Left ventricle myocardium inferior (tissue), 1 donor: ENCODE measurements at regions not wholly inside any gene's neighbourhood (a gene's known extent, or its start where the extent isn't known, plus 50 kb on each side); places are given as distances from the start of the nearest gene placed in this dataset.

Source experiments
- DNase-seq: peaks from one replicate; pipeline ENCODE4 v3.0.0-alpha.2; 2020
- H3K27ac ChIP-seq: fragments of 200-600 bp; replicated peaks from 2 replicates; pipeline ENCODE4 v1.8.0; 2021
- H3K27me3 ChIP-seq: fragments of 200-600 bp; 2 replicates; pipeline ENCODE4 v1.8.0; 2021; ENCODE audit warnings: low read depth
- H3K36me3 ChIP-seq: fragments of 200-600 bp; 2 replicates; pipeline ENCODE4 v1.8.0; 2021
- H3K4me1 ChIP-seq: fragments of 200-600 bp; 2 replicates; pipeline ENCODE4 v1.8.0; 2021
- H3K4me3 ChIP-seq: fragments of 200-600 bp; 2 replicates; pipeline ENCODE4 v1.8.0; 2021; ENCODE audit warnings: mild to moderate bottlenecking, moderate library complexity
- H3K9me3 ChIP-seq: fragments of 200-600 bp; replicated peaks from 2 replicates; pipeline ENCODE4 v1.8.0; 2021
- intact Hi-C: fragments of 100-400 bp; cut with micrococcal nuclease; formaldehyde crosslinking; loops from one replicate; pipeline ENCODE4 v1.11.0; 2022
- TF ChIP-seq, protein P1 (sequence below): fragments of 200-600 bp; IDR thresholded peaks from 2 replicates; pipeline ENCODE4 v1.8.0; 2021; ENCODE audit warnings: antibody characterized with exemption, mild to moderate bottlenecking, borderline replicate concordance
- donor health status: DM: no; HTN: yes; CAD: no; lungs with severe emphysema.

DNA sequence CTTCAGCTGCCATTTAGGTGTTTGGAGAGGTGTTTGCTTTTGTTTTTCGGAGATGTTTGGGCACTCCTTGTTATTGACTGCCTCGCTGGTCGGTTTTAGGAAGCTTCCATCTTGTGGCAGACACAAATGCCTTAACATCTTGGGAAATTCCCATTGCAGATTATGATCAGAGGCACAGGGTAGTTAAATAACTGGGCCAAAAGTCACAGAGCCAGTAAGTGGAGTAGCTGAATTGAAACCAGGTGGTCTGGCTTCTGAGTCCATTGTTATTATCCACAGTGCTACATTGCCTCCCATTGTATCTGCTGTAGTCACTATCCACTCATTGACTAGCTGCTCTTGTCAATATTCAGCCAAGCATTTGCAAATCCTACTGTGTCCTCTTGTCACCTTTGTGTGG lies 138.2 kb upstream of the PLPP4 start:
- H3K4me1 ChIP-seq, result no peaks in the 10 kb centered on the region
- no peak overlapping the region for H3K27ac ChIP-seq
- no peaks in the 10 kb centered on the region for H3K36me3 ChIP-seq
- intact Hi-C loops, result no loop called here
- H3K27me3 ChIP-seq, result peaks cover 5% of the 10 kb centered on the region
- no peak for DNase-seq
- TF ChIP-seq, protein P1, sequence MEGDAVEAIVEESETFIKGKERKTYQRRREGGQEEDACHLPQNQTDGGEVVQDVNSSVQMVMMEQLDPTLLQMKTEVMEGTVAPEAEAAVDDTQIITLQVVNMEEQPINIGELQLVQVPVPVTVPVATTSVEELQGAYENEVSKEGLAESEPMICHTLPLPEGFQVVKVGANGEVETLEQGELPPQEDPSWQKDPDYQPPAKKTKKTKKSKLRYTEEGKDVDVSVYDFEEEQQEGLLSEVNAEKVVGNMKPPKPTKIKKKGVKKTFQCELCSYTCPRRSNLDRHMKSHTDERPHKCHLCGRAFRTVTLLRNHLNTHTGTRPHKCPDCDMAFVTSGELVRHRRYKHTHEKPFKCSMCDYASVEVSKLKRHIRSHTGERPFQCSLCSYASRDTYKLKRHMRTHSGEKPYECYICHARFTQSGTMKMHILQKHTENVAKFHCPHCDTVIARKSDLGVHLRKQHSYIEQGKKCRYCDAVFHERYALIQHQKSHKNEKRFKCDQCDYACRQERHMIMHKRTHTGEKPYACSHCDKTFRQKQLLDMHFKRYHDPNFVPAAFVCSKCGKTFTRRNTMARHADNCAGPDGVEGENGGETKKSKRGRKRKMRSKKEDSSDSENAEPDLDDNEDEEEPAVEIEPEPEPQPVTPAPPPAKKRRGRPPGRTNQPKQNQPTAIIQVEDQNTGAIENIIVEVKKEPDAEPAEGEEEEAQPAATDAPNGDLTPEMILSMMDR, result no peak
- no peak overlapping the region for H3K4me3 ChIP-seq
- H3K9me3 ChIP-seq, result no peaks in the 10 kb centered on the region

DNA sequence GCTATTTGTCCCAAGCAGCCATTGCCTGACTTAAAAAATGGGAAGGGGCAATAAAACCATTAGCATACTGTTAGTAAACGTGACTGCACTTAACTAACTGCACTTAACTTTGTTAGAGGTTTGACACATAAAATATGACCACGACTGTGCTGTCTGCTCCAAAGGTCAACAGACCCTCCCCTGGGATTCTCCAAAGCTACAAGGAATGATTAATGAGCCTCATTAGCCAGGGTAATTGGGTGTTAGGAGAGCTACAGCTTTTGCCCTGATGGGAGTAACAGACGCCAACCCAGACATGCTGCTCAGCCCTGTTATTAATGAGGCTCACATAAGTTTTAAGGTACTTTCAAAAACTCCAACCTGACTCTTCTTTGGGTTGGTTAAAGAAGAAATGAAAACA lies 129.4 kb upstream of the PLPP4 start:
- H3K9me3 ChIP-seq, result no peaks in the 10 kb centered on the region
- H3K27ac ChIP-seq, result no peak overlapping the region
- no peak for DNase-seq
- intact Hi-C loops, result no loop called here
- TF ChIP-seq, protein P1, result no peak
- no peak overlapping the region for H3K4me3 ChIP-seq
- H3K4me1 ChIP-seq, result no peaks in the 10 kb centered on the region
- no peaks in the 10 kb centered on the region for H3K36me3 ChIP-seq
- H3K27me3 ChIP-seq, result no peaks in the 10 kb centered on the region

DNA sequence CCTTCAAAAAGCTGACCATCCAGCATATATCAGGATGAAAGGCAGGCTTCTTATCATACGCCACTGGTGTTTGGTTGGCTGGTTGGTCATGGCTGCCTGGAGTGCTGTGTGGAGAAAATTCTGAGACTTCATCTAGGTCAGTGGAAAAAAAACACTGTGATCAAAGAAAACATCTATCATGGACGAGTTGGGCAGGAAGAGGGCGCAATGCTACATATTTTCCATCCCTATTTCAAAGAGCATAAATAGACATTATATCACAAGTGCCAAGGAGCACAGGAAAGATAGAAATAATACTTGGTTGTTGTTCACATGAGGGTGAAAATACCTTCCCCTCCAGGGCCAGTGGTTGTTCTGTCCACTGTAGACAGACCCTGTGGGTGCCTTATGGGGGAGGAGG lies 128.4 kb upstream of the PLPP4 start:
- H3K4me1 ChIP-seq, result no peaks in the 10 kb centered on the region
- no peaks in the 10 kb centered on the region for H3K27me3 ChIP-seq
- DNase-seq, result no peak
- H3K27ac ChIP-seq, result no peak overlapping the region
- no peaks in the 10 kb centered on the region for H3K36me3 ChIP-seq
- no peaks in the 10 kb centered on the region for H3K9me3 ChIP-seq
- no peak overlapping the region for H3K4me3 ChIP-seq
- intact Hi-C loops, result no loop called here
- TF ChIP-seq, protein P1, result no peak

DNA sequence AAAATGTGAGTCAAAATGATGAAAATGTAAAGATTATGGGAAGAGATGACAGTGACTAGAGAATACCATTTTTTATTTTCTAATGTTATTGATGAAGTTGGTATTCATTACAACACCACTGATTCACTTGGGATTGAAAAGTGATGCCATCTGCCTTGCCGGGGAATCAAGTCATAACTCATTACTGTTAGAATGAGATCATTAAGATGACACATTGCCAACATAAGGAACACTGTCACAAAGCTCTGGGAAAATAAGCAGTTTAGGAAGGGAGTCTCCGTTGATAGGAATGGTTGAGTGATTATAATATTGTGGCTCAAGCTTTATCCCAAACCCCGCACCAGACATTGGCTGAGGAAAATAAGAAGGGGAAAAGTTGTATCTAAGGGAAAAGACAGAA lies 121.5 kb upstream of the PLPP4 start:
- TF ChIP-seq, protein P1, result no peak
- H3K4me1 ChIP-seq, result no peaks in the 10 kb centered on the region
- no peak overlapping the region for H3K4me3 ChIP-seq
- H3K36me3 ChIP-seq, result no peaks in the 10 kb centered on the region
- no peak for DNase-seq
- intact Hi-C loops, result no loop called here
- no peaks in the 10 kb centered on the region for H3K9me3 ChIP-seq
- peaks cover 12% of the 10 kb centered on the region for H3K27me3 ChIP-seq
- no peak overlapping the region for H3K27ac ChIP-seq

DNA sequence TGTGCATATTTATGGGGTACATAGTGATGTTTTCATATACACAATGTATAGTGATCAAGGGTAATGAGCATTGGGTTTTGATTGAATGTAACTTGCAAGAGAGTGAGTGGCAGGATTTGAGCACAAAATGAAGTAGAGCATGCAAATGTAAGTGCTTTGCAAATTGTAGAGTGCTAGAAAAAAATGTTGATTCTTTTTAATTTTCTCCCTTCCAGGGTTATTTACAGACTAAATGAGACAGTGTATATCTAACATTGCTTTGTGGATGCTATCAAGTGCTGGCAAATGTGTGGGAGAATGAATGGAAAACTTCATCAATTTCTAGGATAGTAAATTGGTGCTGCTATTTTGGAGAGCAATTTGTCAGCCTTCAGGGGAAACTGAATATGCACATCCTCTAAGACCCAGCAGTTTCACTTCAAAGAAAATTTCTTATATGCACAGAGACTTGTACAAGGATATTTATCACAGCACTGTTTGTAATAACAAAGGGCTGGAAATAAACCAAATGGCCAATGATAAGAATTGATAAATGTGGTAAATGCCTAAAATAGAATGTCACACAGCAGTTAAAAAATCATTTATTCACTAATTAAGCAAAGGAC lies 120.6 kb upstream of the PLPP4 start:
- H3K4me1 ChIP-seq, result no peaks in the 10 kb centered on the region
- no peak overlapping the region for H3K4me3 ChIP-seq
- TF ChIP-seq, protein P1, result no peak
- H3K9me3 ChIP-seq, result no peaks in the 10 kb centered on the region
- no peak overlapping the region for H3K27ac ChIP-seq
- intact Hi-C loops, result no loop called here
- no peak for DNase-seq
- no peaks in the 10 kb centered on the region for H3K36me3 ChIP-seq
- peaks cover 12% of the 10 kb centered on the region for H3K27me3 ChIP-seq
